ENCODE measurements at regions not wholly inside any gene's neighbourhood (a gene's known extent, or its start where the extent isn't known, plus 50 kb on each side); places are given as distances from the start of the nearest gene placed in this dataset.

GRCh38 chr15:61331019-61331418, 101.9 kb upstream of the RORA start:
- Histone ChIP-seq H3K27ac (no peak overlapping the region), H3K27me3 (replicated peaks; ENCODE audit: insufficient read depth) (no peaks in the 10 kb centered on the region), H3K4me3 (no peak overlapping the region), H3K36me3 (no peaks in the 10 kb centered on the region), H3K9me3 (no peaks in the 10 kb centered on the region), H3K4me1 (replicated peaks) (no peaks in the 10 kb centered on the region)
- TF ChIP-seq POLR2AphosphoS5 (IDR thresholded peaks at IDR 0.05) (no peak), POLR2A (IDR thresholded peaks at IDR 0.05) (no peak), CTCF (IDR thresholded peaks at IDR 0.05) (no peak)
- 86% methylated on average over 3 of the region's 3 CpGs for WGBS
- no peak for DNase-seq (ENCODE audit: low spot score)
- intact Hi-C loops (cut with DNase I), result no loop called here

GRCh38 chr15:61327019-61327631, 98.0 kb upstream of the RORA start:
- no peaks in the 10 kb centered on the region for H3K9me3 ChIP-seq
- 37% methylated on average over 8 of the region's 8 CpGs for WGBS
- no peak for DNase-seq (ENCODE audit: low spot score)
- intact Hi-C loops (cut with DNase I), result no loop called here
- H3K4me3 ChIP-seq, result no peak overlapping the region
- no peaks in the 10 kb centered on the region for H3K27me3 ChIP-seq (replicated peaks; ENCODE audit: insufficient read depth)
- no peak overlapping the region for H3K27ac ChIP-seq
- TF ChIP-seq CTCF (IDR thresholded peaks at IDR 0.05) (no peak), POLR2A (IDR thresholded peaks at IDR 0.05) (no peak)
- H3K36me3 ChIP-seq, result no peaks in the 10 kb centered on the region
- H3K4me1 ChIP-seq (replicated peaks), result no peaks in the 10 kb centered on the region

GRCh38 chr15:61319892-61320291, 90.8 kb upstream of the RORA start:
- H3K4me3 ChIP-seq, result no peak overlapping the region
- no peaks in the 10 kb centered on the region for H3K36me3 ChIP-seq
- TF ChIP-seq POLR2A (IDR thresholded peaks at IDR 0.05) (no peak), CTCF (IDR thresholded peaks at IDR 0.05) (no peak), POLR2AphosphoS5 (IDR thresholded peaks at IDR 0.05) (no peak)
- no peaks in the 10 kb centered on the region for H3K9me3 ChIP-seq
- intact Hi-C loops (cut with DNase I), result no loop called here
- H3K4me1 ChIP-seq (replicated peaks), result no peaks in the 10 kb centered on the region
- H3K27me3 ChIP-seq (replicated peaks; ENCODE audit: insufficient read depth), result no peaks in the 10 kb centered on the region
- DNase-seq (ENCODE audit: low spot score), result no peak
- 94% methylated on average over 2 of the region's 2 CpGs for WGBS
- H3K27ac ChIP-seq, result no peak overlapping the region

GRCh38 chr15:61318802-61319525, 89.9 kb upstream of the RORA start:
- intact Hi-C loops (cut with DNase I), result no loop called here
- no peaks in the 10 kb centered on the region for H3K27me3 ChIP-seq (replicated peaks; ENCODE audit: insufficient read depth)
- no peaks in the 10 kb centered on the region for H3K9me3 ChIP-seq
- no peaks in the 10 kb centered on the region for H3K4me1 ChIP-seq (replicated peaks)
- no peak overlapping the region for H3K4me3 ChIP-seq
- DNase-seq (ENCODE audit: low spot score), result no peak
- TF ChIP-seq POLR2AphosphoS5 (IDR thresholded peaks at IDR 0.05), result no peak
- no peak for TF ChIP-seq CTCF (IDR thresholded peaks at IDR 0.05)
- no peak for TF ChIP-seq POLR2A (IDR thresholded peaks at IDR 0.05)
- H3K36me3 ChIP-seq, result no peaks in the 10 kb centered on the region
- H3K27ac ChIP-seq, result no peak overlapping the region
- 67% methylated on average over 7 of the region's 7 CpGs for WGBS

- Histone ChIP-seq H3K27me3 (replicated peaks; ENCODE audit: insufficient read depth) (no peaks in the 10 kb centered on the region), H3K9me3 (no peaks in the 10 kb centered on the region), H3K36me3 (no peaks in the 10 kb centered on the region), H3K4me3 (no peak overlapping the region), H3K4me1 (replicated peaks) (no peaks in the 10 kb centered on the region), H3K27ac (no peak overlapping the region)
- intact Hi-C loops (cut with DNase I), result no loop called here
- no peak for DNase-seq (ENCODE audit: low spot score)
- no peak for TF ChIP-seq POLR2A (IDR thresholded peaks at IDR 0.05)
- no peak for TF ChIP-seq CTCF (IDR thresholded peaks at IDR 0.05)
- WGBS, result 54% methylated on average over 6 of the region's 6 CpGs
Observed at GRCh38 chr15:61318301-61318700, 89.2 kb upstream of the RORA start.
